ENCODE measurements at regions not wholly inside any gene's neighbourhood (a gene's known extent, or its start where the extent isn't known, plus 50 kb on each side); places are given as distances from the start of the nearest gene placed in this dataset.

GRCh38 chr4:133245226-133245625 is 96.1 kb downstream of the PCDH10 start:
- no peak for DNase-seq (ENCODE audit: low read depth)
- no peak overlapping the region for H3K4me3 ChIP-seq (ENCODE audit: low read depth, low read length)
- ChIA-PET POLR2A (no interaction called here), CTCF (no interaction called here)
- H3K27me3 ChIP-seq (ENCODE audit: control insufficient read depth, insufficient read depth, low read length), result no peaks in the 10 kb centered on the region
- no peaks in the 10 kb centered on the region for H3K36me3 ChIP-seq (ENCODE audit: control insufficient read depth, insufficient read depth, low read length)
- no peak for TF ChIP-seq CTCF (IDR thresholded peaks at IDR 0.05; ENCODE audit: insufficient read depth, low read depth, low read length)
